NCI-H524 (cell line): ENCODE measurements at regions not wholly inside any gene's neighbourhood (a gene's known extent, or its start where the extent isn't known, plus 50 kb on each side); places are given as distances from the start of the nearest gene placed in this dataset.
A peak's percentile ranks its signal among the peaks of the same experiment; 100 is the strongest.
"Not testable (repeated sequence)": the region's sequence is repeated elsewhere in the genome, so short reads cannot be mapped to it uniquely, and the experiment has no call there.

Source experiments
- DNase-seq, 2 experiments: peaks; one replicate each; lab custom pipeline; 2025; lab: John Stamatoyannopoulos, UW

GRCh38 chr6:19609972-19610641 is 227.1 kb upstream of the ID4 start:
- no peak for DNase-seq

GRCh38 chr6:19612672-19613466 is 224.3 kb upstream of the ID4 start:
- DNase-seq = not testable (repeated sequence)

- no peak for DNase-seq
Measured at GRCh38 chr6:19613678-19614077, 223.5 kb upstream of the ID4 start.

GRCh38 chr6:19616022-19616421 is 221.1 kb upstream of the ID4 start:
- DNase-seq = no peak

GRCh38 chr6:19632230-19632629 is 204.9 kb upstream of the ID4 start:
- no peak for DNase-seq

- DNase-seq = no peak
Measured at GRCh38 chr6:19632786-19633185, 204.4 kb upstream of the ID4 start.

GRCh38 chr6:19635728-19636127 is 201.4 kb upstream of the ID4 start:
- DNase-seq = no peak

GRCh38 chr6:19637010-19637409 is 200.2 kb upstream of the ID4 start:
- no peak for DNase-seq

GRCh38 chr6:19638931-19639330 is 198.2 kb upstream of the ID4 start:
- no peak for DNase-seq

- no peak for DNase-seq
Measured at GRCh38 chr6:19643287-19643686, 193.9 kb upstream of the ID4 start.

- no peak for DNase-seq
Measured at GRCh38 chr6:19643713-19644112, 193.5 kb upstream of the ID4 start.

- no peak for DNase-seq
Measured at GRCh38 chr6:19655744-19656143, 181.4 kb upstream of the ID4 start.

GRCh38 chr6:19660123-19660910 is 176.9 kb upstream of the ID4 start:
- DNase-seq = no peak

GRCh38 chr6:19662911-19663310 is 174.3 kb upstream of the ID4 start:
- no peak for DNase-seq

- DNase-seq = no peak
Measured at GRCh38 chr6:19663479-19663878, 173.7 kb upstream of the ID4 start.

- DNase-seq = no peak
Measured at GRCh38 chr6:19664050-19664449, 173.1 kb upstream of the ID4 start.

- DNase-seq = no peak
Measured at GRCh38 chr6:19664878-19665612, 172.1 kb upstream of the ID4 start.

- DNase-seq = peak in 1 of 2 experiments; percentile 56
Measured at GRCh38 chr6:19665613-19665909, 171.6 kb upstream of the ID4 start.

GRCh38 chr6:19668710-19669109 is 168.5 kb upstream of the ID4 start:
- DNase-seq = no peak

GRCh38 chr6:19669206-19669605 is 168.0 kb upstream of the ID4 start:
- no peak for DNase-seq

GRCh38 chr6:19682859-19683258 is 154.3 kb upstream of the ID4 start:
- DNase-seq = no peak

- DNase-seq = no peak
Measured at GRCh38 chr6:19690325-19691075, 146.7 kb upstream of the ID4 start.
